C1 segment of cervical spinal cord (tissue), 14 donors: ENCODE measurements at regions not wholly inside any gene's neighbourhood (a gene's known extent, or its start where the extent isn't known, plus 50 kb on each side); places are given as distances from the start of the nearest gene placed in this dataset.
"Not testable (repeated sequence)": the region's sequence is repeated elsewhere in the genome, so short reads cannot be mapped to it uniquely, and the experiment has no call there.

Experiments used
- DNase-seq, 14 donors: peaks; one replicate each; lab custom pipeline; 2025; lab: John Stamatoyannopoulos, UW

DNA sequence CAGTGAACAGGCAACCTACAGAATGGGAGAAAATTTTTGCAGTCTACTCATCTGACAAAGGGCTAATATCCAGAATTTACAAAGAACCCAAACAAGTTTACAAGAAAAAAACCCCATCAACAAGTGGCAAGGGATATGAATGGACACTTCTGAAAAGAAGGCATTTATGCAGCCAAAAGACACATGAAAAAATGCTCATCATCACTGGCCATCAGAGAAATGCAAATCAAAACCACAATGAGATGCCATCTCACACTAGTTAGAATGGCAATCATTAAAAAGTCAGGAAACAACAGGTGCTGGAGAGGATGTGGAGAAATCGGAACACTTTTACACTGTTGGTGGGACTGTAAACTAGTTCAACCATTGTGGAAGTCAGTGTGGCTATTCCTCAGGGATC, 80.3 kb downstream of the ZNF474 start:
- DNase-seq: not testable (repeated sequence)

DNA sequence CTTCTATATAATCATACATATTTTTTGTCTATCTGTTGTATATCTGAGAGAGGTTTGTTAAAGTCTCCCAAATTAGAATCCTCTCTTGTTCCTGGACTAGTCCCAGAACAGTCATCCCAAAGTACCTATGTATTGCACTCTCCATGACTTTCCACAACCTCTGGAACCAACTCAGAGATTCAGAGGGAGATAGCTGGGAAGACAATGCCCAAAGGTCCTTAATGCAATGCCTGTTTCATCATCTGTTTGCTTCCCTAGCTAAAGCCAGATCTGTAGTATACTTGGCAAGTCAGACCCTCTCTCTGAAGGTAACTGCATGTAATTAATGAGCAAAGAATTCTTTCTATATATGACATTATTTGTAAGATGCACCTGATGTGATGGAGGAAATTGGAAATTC, 89.4 kb downstream of the ZNF474 start:
- DNase-seq: no peak

DNA sequence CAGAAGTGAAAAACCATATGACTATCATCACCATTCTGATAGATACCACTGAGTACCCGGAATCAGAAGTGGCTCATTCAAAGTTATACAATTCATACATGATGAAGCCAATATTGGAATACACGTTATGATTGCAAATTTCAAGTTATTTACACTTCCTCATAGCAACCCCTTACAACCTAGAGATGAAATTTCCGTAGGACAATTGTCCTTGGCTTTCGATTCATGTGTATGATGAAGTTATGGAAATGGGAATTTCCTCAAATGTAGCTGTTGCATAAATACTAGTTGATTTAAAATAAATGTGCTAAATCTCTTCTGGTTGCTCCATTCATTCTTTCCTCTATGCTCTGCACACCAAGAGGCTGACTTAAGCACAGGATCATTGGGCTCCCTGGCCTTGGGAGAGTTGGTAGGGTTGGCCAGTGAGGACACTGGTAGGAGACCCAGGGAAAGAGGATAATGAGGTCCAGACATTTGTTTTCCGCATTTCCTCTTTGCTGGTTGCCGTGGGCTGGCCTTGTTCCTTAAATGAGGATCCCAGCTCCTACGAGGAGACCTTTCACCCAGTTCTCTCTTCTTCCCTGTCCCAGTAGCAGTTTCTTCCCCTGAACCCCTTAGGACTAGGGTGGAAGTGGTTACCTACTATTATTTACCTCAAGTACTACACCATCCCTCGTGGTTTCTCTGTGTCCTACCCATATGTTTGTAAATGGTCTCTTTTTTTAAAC, 90.3 kb downstream of the ZNF474 start:
- no peak for DNase-seq

DNA sequence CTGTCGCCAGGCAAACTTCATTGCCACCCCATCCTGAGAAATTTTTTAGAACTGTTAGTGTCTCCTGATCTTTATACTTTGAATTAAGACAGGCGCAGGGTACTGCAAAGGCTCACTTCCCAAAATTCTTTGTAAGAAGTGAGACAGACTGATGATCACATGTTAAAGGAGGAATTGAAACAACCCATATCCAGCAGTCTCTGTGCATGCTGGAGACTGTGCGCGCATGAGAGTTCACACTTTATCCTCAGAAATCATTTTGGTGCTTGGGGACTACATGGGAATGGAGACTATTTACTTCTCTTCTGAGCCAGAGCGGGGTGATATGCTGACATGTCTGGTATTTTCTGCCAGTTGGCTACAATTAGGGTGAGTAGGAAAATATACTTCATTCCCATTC, 91.2 kb downstream of the ZNF474 start:
- DNase-seq: peak in 1 of 14 donors; percentile 5

DNA sequence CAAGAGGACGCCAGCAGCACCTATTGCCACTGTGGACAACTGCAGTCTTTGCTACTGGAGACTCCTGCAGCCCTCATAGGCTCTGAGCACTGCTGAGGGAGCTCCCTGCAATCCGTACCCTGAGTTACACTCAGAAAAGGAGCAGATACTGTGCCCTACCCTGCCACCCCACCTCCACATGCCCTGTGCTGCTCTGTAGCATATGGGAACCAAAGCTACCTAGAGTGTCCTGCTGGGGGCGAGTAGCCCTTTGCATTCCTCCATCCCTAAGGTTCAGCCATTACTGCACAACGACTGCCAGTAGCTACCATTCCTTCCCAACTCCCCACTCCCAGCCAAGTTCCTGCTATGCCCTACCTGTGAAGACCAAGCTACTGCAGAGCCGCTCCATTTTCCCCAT, 90.2 kb upstream of the SNCAIP start:
- no peak for DNase-seq

DNA sequence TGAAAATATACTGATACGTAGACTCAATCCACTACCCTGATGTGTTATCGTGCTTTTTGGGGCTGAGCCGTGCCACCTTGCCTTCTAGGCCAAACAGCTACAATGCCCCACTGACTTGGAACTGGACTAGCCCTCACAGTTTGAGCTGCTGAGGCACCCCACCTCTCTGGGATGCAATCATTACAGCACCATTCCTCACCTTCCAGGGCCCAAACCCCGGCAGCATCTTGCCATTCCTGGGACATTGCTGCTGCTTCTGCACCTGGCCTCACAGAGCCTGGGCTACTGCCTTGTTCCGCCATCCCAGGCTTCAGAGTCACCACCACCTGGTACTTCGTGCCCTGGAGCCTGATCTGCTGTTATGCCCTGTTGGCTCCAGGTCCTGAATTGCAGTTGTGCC, 89.5 kb upstream of the SNCAIP start:
- no peak for DNase-seq

DNA sequence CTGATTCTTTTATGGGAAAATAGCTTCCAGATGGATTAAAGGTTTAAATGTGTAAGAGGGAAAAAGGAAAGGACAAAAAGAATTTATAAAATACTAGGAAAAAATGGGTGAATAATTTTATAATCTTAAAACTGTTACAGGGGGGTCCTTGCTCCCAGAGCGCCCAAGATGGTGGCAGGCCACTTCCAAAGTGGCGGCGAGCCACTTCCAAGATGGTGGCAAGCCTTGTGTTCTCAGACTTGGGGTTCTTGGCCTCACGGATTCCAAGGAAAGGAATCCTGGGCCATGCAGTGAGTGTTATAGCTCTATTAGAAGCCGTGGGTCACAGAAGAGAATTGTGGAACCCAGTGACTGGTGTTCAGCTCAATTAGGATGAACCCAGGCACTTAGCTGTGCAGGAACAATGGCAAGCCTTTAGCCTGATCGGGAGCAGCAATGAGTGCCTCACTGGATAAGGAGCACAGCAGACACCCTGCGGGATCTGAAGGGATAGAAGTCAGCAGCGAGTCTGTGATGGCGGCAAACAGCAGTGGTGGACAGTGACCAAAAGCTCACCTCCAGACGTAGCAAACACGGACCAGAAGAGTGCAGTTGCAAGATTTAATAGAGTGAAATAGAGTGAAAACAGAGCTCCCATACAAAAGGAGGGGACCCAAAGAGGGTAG, 83.2 kb upstream of the SNCAIP start:
- DNase-seq: no peak

DNA sequence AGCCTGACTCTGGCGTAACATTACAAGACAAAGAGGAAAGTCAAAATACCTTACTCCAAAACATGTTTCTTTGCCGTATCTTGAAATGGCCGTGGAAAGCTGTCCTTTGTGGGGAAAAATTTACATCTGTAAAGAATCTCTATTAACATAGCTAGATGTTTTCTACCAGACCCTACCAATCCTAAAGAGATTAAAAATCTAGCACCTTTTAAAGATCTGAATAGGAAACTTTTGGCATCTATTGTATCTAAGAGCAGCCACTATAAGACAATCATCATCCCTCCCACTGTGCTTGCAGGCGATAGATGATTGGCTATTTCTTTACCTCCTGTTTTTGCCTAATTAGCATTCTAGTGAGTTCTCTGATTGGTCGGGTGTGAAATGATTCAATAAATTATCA, 82.5 kb upstream of the SNCAIP start:
- no peak for DNase-seq

DNA sequence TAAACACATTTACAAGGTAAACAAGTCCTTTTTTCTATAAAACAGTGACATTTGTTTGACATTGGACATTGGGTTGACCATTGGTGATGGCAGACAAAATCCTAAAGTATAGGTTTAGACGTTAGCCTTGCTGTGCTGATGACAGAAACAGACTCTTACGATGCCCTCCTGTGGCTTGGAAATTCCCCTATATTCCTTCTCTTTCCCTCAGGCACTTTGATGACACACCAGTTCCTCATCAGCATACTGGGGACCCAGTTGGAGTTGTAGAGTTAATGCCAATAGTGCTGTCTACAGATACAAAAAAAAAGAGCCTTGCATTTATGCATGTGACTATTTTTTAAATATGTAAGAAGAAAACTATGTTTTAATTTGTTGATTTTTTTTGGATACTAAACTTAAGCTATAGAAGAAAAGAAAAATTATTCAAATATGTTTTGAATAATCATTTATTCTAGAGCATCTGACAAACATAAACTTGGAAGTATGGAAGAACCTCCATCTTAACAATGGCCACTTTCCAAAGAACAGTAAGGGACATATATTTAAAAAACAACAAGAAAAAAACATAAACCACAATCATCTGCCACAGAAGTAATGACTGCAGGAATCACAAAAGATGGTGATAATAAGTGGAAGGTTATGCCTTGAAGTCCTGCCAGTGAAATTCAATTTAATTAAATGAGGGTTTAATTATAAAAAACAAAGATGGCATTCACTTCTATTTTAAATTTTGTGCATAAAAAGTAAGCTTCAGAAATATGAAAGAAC, 75.6 kb upstream of the SNCAIP start:
- no peak for DNase-seq

DNA sequence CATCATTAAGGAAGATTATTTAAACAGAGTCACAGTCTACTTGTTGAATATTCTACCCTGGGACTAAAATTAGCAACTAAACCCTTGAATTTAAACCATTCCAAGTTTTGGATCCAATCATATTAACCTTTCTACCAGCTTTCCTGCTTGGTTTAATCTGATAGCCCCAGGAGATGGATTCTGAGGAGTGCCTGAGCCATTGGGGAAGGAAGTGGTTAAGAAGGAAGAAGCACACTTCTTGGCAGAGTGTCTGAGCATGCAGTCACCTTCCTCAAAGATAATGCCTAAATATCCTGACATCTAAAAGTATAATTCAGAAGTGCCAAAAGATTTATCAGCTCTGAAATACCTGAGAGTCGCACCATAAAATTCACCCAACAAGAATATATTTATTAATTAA, 74.1 kb upstream of the SNCAIP start:
- no peak for DNase-seq

DNA sequence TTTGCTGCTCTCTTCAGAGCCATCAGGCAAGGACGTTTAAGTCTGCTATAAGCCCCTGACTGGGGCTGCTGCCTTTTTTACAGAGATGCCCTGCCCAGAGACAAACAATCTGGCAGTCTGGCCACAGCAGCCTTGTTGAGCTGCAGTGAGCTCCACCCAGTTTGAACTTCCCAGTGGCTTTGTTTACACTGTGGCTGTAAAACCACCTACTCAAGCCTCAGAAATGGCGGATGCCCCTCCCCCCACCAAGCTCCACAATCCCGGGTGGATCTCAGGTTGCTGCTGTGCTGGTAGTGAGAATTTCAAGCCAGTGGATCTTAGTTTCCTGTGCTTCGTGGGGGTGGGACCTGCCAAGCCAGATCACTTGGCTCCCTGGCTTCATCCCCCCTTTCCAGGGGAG, 59.7 kb upstream of the SNCAIP start:
- DNase-seq: no peak

DNA sequence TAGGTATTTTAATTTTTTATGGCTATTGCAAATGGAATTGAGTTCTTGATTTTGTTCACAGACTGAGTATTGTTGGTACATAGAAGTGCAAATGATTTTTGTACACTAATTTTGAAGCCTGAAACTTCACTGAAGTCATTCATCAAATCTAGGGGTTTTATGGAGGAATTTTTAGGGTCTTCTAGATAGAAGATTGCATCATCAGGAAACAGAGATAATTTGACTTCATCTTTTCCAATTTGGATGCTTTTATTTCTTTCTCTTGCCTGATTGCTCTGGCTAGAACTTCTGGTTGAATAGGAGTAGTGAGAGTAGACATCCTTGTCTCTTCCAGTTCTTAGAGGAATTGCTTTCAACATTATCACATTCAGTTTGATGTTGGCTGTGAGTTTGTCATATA, 58.2 kb upstream of the SNCAIP start:
- no peak for DNase-seq

DNA sequence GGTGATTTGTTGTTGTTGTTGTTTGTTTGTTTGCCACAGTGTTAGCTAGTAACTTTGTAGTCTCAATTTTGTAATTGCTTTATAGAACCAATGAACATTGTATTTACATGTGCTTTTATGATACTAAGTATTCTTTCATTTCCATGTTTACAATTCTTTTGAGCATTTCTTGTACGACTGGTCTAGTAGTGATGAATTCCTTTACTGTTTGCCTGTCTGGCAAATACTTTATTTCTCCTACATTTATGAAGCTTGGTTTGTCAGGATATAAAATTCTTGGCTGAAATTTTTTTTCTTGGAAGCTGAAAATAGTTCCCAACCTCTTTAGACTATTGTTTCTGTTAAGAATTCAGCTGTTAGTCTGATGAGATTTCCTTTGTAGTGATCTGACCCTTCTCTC, 55.6 kb upstream of the SNCAIP start:
- no peak for DNase-seq

DNA sequence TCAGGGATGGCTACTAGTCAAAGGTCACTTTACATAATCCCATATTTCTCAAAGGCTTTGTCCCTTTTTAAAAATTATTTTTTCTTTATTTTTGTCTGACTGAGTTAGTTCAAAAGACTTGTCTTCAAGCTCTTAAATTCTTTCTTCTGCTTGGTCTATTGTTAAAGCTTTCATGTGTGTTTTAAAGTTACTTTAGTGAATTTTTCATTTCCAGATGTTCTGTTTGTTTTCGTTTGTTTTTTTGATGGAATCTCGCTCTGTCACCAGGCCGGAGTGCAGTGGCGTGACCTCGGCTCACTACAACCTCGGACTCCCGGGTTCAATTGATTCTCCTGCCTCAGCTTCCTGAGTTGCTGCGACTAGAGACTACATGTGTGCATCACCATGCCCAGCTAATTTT, 55.0 kb upstream of the SNCAIP start:
- no peak for DNase-seq

DNA sequence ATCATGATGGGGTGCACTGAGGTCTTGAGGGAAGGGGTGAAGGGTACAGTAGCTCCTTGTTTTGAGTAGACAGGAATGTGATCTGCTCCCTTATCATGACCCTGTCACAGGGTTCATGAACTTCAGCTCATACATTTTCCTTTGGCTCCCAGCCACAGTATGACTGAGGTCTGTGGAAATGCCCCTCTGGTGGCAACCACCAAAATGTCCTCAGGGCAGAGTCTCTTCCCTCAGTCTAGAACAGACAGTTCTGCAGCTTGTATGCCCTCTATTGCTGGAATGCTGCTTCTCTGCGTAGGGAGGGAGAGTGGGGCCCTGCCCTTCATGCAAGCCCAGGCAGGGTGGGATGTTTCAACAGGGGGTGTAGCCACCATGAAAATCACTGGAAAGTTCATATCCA, 53.8 kb upstream of the SNCAIP start:
- no peak for DNase-seq

DNA sequence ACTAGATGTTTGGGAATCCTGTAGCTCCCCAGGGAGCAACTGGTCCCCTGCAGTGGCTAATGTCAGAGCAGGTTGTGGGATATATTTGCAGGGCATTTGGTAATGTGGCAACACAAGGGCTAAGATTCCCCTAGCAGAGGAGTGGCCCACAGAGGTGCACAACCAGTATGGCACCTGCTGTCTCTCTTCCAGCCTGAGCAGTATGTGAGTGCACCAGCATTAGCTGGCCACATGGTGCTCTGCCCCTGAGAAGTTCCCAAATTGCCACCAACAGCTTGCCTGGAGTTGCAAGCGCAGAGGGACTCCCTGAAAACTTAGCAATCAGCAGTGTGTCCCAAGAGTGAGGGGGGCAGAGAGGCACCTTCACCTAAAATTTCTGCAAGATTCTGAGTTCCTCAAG, 53.2 kb upstream of the SNCAIP start:
- no peak for DNase-seq

DNA sequence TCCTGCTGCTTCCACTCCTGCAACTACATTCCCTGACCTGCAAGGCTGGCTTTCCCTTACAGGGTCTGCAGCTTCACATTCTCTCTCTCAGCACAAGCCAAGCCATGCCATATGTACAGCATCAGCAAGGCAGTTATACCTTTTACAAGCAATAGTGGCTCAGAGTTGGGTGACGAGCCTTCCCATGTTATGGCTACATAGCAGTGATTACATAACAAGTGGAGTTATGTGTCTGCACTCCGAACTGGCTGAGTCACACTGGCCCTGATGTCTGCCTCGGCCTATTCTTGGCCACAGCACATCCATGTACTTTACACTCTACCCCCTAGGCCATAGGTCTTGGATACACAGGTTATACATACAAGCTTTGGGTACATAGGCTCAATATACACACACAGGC, 52.0 kb upstream of the SNCAIP start:
- no peak for DNase-seq

DNA sequence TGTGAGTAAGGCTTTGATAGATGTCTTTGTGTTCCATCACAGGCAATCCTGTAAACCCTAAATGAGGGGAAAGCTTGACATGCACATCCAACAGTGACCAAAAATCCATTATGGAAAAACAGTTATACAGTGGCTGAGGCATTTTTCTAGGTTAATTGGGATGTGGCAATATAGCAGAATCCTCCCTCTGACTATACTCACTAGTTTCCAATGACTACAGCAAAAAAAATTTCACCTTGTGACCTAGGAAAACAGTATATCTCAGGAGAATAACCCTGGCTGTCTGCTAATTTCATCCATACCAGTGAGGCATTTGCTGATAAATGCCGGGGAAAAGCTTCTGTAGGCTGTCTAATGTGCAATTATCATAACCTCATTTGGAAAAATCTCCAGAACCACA, 49.9 kb upstream of the SNCAIP start:
- DNase-seq: no peak
